ENCODE measurements at regions not wholly inside any gene's neighbourhood (a gene's known extent, or its start where the extent isn't known, plus 50 kb on each side); places are given as distances from the start of the nearest gene placed in this dataset.

DNA sequence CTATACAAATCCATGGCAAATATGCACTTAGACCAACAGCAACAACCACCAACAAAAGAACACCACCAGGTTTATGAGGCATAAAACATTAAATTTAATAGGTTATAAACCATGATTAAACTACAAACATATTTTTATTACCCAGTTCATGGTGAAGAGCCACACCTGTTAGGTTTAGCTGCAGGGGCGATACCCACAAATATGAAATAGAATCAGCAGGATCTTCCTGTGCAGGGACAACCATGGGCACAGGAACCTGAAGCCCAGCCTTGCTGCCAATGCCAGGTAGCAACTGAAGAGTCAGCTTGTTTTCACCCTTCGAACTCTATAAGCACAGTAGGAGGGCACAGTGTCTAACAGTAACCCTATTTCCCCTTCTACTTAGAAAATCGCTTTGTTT, 675.0 kb downstream of the SATB2 start:
- DNase-seq: no peak

DNA sequence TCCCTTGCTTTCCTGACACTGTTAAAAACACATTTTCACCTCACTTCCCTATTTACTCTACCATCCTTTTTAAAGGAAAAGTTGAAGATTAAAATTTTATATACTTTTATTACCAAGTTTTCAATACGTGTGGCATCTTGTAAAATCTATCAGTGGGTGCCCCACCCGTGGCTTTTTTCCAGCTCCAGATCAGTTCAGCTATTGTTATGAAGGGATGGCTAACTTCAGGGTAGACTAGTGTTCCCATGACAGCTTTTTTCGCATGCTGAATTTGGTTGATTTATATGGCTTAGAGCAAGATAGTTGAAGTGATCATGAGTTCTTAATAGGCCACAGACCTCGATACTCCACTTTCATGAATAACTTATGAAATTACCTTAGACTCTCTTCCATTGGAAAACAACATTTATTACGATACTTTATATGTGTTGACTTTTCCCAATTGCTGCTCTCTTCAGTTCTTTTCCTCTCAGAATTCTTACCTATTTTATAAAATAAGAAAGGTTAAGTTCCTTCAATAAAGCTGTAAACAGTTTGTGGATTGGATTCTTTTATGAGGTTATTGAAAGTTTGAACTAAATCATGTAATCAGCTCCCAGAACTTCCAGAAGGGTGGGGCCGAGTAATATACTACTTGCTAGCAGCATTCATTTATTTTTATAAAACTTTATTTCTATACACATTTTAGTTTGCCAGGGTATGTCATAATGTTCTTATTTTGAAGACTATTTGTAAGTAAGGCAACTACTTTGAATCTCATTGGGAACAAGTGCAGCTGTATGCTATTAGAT, 680.9 kb downstream of the SATB2 start:
- DNase-seq: no peak

DNA sequence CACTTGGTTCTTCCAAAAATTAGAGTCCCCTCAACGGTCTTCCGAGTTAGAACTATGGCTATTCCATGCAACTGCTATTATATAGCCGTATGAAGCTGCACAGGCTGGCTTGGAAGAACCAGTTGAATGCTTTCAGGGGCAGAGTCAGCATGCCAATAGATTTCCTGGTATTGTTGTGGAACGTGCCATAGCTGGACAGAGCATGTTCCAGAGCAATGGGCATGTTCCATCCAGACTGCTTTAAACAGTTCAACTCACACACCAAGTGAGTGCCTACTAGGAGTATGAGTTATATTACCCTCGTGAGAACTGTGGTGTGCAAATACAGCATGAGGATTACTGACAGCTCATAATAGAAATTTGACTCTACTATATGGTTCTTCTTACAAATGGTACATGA, 682.0 kb downstream of the SATB2 start:
- no peak for DNase-seq

DNA sequence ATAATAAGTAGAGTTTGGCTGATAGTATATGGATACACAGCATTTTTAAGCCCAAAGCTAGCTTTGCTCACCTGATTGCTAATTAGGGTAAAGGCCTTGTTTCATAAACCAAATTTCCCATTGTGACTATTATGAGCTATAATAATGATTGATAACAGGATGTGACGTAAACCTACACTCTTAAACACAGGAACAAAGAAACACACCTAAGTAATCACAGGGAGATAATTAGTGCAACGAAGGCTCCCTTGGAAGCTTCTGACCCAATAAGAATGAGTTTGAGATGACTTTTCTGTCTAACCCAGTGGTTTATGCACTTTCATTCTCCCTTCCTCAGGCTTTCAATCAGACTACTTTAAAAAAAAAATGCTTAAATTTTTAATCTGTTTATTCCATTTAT, 683.2 kb downstream of the SATB2 start:
- no peak for DNase-seq

DNA sequence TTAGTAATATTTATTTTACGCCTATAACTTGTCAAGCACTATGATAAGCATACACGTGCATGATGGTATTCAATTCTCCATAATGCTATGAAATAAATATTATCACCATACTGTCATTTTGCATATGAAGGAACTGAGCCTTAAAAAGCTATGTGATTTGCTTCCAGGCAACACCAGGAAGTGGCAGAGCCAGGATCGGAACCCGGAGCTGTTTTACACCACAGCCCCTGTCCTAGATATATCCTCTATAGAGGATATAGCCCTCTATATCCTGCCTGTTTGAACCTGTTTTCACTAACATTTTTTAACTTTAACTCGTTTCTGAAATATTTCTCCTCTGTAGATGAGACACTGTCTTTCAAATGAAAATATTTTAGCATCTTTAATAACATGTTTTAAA, 690.0 kb downstream of the SATB2 start:
- no peak for DNase-seq

DNA sequence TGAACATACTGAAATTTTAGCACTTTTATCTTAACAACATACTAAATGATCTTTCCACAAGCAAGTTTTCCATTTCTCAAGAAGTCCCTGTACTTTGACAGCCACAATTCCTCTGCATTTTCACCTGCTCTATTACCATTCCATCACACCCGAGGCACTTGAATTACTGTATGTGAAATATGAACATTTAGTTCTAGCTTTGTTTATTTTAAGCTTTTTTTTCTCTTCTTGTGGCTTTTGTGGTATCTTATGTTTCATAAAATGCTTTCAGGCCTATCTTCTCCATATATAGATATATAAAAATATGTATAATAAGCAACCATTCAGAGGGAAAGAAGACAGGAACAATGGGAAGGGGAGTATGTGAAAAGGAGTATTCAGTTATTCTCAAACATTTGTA, 693.9 kb downstream of the SATB2 start:
- no peak for DNase-seq

DNA sequence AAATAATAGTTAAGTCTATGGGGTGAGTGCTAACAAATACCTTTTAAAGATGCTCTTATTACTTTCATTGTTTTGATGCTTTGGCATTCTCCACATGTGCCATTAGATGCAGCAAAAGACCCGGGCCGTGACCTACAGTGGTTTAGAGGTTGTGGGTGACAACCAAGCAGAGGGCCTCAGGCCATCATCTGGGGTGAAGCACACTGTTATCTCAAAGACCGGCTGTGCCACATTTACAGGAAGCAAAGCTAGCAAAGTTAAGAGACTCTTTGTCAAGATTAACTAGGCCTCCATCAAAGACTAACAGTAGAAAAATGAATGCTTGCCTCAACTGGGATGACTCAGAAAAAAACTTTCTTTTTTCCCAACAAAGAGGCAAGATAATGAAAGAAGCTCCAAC, 695.3 kb downstream of the SATB2 start:
- no peak for DNase-seq

DNA sequence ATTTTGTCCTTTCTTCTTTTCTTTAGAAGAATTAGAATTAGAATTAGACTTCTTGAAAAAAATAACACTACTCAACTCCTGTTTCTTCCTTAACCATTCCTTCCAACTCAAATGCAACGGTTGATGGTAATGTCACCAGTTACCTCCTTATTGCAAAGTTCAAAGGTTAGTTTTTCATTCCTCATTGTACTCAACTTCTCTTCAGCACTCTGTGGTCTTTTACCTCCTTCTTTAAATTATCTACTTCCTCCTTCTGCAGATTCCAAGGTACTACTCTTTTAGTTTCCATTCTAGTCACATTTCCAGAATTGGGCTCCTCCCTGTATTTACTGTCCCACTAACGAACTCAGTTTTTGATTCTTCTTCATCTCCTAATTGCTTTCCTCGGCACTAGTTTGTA, 700.7 kb downstream of the SATB2 start:
- no peak for DNase-seq

DNA sequence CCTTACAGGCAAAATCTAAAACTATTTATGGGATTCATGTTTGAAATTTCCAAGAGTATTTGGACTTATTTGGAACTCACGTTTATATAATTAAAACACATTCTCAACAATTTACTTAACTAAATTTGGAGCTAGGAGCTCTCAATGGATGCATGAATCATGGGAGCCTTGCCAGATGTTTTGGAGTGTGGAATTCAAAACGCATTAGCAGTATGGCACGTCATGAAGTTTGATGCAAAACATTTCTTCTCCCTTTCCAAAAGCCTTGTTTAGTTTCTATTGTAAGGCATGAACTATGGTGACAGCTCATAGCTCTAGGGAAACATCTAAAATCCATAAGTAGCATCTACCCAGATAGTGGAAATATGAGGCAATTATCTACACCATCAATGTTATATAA, 701.6 kb downstream of the SATB2 start:
- no peak for DNase-seq

DNA sequence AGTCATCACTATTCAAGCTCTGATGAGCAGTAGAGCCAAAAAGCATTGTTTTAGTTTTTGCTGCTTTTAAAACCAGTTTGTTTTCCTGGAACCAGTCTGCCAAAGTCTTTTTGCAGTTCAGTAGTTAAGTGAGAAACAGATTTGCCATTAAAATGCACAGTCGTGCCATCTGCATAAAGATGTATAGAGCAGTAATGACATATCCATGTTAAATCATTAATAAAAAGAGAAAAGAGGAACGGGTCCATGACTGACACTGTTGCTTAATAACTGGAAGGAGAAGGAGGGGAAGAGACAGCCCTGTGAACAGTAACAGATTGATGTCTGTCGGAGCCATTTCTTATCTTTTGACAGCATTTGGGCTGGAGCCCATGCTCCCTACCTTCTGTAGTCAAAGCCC, 704.6 kb downstream of the SATB2 start:
- no peak for DNase-seq

DNA sequence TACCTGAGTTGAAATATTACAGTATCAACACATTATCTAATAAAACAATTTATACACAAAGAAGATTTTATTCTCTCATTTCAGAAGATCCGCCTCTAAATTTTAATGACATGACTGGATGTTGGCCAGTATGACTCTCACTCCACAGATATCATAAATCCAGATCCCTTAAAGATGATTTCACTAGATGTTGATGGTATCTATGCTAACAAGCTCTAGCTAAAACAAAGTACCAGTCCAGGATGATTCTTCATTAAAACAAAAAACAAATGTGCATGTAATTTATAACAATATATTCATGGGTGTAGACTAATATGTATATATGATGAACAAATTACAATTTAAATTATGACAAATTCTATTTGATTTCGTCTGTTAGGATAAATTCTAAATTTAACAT, 708.4 kb downstream of the SATB2 start:
- DNase-seq: no peak

DNA sequence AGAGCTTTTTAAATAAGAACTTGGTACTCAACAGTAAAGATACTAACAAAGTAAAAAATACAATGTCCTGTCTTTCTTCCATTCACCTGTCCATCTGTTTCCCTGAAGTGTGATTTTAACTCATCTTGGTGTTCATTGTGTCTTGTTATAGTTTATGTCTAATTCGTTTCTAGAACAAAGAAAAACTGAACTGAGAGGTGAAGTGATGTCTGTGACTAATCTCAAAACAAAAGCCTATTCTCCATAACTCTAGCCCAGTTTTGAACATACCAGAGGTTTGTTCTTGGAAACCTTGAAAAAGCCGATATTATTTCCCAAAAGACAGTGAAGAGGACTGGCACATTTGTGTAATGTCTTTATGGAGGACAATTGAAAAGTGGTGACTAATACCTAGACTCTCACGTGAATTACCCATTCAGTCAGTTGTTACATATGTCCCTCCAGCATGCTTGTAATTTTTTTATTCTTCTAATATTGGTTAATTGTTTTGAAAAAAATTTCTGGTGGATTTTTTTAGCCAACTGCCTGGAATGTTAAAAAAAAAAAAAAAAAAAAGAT, 725.8 kb downstream of the SATB2 start:
- no peak for DNase-seq

DNA sequence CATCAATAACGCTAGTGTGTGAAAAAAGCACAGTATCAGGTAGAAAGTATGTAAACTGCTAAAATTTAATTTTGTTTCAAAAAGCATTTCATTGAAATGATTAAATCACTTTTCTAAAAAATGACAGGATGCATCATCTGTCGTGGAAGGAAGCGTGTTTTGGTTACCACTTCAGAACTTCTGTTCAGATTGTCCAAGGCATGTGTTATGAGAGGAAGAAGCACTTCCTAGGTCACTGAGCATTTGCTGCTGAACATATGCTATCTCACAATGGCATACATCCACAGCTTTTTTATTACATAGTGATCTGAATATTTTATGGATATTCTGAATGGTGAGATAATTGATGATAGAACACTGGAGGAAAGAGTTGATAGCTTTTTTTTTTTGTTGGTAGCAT, 737.5 kb downstream of the SATB2 start:
- no peak for DNase-seq

DNA sequence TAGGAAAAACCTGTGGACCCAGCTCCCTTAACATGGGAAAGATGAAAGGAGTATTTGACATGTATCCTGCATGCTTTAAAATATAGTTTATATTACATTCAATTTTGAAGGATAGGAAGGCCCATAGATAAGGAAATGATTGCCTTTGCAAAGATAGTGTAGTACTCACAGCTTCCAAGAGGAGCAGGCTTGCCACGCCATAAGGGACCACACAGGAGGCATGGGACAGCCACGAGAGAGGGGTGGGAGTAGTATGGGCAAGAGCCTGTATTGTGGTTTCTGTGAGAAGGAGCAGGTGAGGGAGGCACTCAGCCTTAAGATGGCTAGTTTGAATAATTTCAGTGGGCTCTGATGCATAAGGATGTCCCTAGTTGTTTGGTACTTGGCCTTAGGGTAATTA, 740.3 kb downstream of the SATB2 start:
- no peak for DNase-seq

DNA sequence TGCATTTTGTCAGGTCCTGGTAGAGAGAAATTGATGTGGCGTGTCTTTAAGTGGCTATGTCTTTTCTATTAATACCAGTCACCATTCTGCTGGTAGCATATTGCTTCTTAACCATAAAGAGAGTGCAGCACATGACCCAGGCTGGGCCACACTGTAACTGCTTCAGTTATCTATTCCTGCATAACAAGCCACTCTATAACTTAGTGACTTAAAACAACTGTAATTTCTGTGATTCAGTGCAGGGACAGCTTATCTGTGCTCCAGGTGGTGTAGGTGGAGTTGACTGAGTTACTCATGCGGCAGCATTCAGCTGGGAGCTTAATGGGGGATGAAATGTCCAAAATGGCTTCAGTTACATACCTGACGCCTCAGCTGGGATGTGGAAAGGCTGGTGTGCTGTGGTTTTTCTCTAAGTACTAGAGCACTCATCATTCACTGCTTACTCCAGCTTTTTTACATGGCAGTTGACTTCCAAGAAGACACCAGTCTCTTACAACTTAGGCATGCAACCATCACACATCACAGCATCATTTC, 742.4 kb downstream of the SATB2 start:
- peak; percentile 77 for DNase-seq

DNA sequence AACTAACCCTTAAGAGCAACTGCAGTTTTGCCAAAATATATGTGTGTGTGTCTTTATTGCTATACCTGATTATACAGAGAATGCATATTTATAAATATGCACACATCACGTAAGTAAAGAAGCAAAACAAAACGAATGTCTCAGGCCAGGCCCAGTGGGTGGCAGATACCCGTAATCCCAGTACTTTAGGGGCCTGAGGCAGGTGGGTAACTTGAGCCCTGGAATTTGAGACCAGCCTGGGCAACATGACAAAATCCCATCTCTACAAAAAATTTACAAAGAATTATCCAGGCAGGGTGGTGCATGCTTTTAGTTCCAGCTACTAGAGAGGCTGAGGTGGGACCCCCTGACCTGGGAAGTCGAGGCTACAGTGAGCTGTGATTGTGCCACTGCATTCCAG, 745.3 kb downstream of the SATB2 start:
- DNase-seq: peak; percentile 2

DNA sequence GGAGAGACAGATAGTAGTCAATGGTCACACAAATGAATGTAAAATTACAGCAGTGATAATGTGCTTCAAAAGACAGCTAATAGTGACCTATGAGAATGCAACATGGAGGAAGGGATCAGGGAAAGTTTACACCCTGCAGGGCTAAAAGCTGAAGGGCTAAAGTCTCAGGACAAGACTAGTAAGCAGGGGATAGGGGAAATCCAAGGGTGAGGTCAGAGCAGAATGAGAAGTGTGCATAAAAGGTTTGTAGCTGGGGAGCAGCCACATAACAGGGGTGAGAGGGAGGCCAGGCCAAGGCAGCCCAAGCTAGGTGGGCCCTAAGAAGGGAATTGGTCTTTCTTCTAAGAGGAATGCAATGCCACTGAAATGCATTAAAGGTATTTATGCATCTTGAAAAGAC, 746.3 kb downstream of the SATB2 start:
- no peak for DNase-seq

DNA sequence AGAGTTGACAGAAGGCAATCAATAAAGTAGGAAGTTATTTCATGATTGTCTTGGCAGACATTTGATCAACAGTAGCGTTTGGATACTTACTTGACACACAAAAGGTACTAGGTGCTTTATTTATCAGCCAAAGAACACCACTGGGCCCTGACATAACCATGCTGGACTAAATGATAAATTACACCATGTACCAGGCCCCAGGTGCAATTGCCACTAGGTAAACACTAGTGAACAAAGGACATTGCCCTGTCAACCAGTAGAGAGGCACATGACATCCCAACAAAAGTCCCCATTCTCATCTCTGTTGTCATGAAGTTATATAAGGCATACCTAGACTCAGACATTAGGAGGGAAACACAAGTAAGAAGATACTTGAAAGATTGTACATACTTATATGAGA, 747.2 kb downstream of the SATB2 start:
- no peak for DNase-seq

DNA sequence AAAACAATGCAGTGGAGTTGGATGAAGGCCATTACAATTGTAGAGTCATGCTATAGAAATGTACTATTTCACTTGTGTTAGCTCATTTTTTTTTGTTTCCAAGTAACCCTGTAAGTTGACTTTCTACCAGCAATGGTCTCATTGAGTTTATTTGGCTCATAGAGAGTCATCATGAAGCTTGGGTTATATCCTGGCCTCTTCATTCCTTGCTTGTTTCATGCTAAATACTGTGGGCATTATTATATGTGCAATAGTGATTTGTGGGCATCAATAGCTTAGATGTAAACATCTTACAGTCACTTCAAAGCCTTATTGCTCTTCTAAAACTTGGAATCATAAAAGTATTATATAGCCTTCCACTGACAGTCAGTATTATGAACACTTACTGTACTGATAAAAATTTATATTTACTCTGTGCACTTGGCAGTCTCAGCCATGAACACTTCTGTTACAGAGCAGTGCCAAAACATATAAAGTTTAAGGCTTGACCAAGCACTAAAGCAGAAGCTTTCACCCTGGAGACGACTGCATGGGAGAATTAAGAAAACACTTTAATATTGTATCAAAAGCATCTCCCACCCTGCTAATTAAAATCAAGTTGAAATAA, 751.2 kb downstream of the SATB2 start:
- no peak for DNase-seq

DNA sequence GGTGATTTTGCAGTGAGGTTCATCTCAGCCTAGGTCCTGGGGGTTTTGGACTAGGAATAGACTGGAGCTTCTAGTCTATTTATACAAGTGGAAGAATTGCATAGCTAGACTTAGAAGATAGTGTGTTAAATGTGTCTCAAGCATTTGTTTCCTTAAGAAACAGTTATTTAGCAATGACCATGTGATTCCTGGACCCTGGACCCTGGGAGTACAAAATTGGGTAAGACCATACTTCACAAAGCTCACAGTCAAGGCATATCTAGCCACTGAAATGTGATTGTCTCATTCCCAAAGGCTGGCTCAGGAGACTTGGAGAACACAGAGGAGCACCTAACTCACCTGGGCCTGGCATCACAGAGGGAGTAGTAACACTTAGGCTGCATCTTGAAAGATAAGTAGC, 754.5 kb downstream of the SATB2 start:
- no peak for DNase-seq

DNA sequence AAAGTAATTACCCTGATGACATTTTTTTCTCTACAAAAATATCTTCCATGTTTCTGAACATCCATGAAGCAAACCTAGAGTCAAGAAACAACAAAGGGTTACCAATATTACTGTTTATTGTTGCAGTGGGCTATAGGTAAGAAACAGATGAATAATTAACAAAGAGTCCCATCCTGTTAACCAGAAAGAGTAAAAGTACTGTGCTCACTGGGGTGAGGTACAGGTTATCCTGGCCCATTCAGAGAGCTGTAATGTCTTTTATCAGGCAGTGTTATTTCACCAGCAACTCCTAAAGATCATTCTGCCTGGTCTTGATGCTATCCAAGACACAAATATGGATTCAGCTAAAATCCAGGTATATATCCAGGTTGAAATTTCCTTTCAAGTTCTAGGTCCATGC, 754.9 kb downstream of the SATB2 start:
- no peak for DNase-seq

DNA sequence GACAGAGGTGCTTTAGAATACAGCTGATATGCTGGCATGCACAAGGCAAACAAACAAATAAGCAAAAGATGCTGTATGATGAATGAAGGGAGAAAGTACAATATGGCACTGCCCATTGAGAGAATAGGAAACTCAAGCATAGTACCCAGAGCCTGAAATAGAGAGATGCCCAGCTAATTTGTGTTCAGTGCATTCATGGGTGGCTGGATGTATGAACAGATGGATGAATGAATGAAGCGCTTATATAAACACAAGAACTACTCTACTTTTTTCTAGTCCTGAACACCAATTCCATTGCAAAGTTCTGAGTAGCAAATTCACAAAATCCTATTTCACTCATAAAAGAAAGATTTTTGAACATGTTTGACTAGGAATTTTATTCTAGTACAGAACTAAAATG, 756.3 kb downstream of the SATB2 start:
- DNase-seq: no peak

DNA sequence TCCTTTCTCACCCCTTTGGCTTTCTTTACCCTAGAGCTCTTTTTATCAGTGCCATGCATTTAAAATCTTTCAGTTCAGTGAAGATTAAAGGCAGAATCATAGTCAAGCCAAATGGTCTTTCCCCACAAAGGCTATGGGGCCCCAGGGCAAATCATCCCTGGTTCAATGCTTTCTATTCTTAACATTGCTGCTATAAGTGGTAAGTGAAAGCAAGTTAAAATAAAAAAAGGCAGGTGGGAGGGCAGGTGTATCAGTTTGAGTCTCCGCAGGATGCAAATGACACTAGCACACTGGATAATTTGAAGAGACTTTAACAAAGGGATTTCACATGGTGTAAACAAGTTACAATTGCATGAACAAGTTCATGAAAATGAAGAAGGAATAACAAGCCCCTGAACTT, 757.4 kb downstream of the SATB2 start:
- no peak for DNase-seq

DNA sequence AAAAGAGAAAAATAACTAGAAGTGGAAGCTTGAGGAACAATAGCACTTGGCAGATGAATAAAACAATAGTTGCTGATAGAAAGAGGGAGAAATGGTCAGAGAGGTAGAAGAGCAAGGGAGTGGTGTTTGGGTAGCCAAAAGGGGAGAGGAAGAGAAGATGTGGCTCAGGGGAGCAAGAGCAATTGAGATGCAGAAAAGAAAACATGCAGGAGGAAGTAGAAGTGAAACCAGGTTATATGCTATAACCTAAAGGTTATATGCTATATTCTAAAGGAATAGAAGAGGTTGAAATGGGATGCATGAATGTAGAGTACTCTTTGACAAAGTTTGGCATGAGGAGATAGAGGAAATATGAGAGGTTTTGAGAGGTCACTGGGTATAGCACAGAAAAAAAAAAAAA, 759.5 kb downstream of the SATB2 start:
- DNase-seq: no peak

DNA sequence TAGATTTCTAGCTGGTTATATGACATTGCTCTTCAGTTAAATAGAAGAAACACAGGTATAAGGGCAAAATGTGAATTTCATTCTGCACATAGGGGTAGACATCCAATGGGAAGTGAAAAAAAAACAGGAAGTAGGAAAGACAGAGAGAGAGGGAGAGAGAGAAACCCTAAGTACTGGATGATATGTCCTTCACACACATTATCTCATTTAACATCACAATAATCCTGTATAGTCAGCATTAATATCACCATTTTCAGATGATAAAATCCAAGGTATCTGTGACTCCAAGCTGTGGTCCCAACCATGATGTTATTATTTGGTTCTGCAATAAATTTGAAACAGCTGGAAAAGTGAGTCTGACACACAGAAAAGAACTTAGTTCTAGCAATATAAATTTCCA, 759.9 kb downstream of the SATB2 start:
- DNase-seq: no peak

Measured in NCI-H2171 treated with DMSO at 0.1 percent for 48 hours (cell line).